GM21360 (cell line): ENCODE measurements at regions not wholly inside any gene's neighbourhood (a gene's known extent, or its start where the extent isn't known, plus 50 kb on each side); places are given as distances from the start of the nearest gene placed in this dataset.
"Not testable (repeated sequence)": the region's sequence is repeated elsewhere in the genome, so short reads cannot be mapped to it uniquely, and the experiment has no call there.

Source experiments
- ATAC-seq: cut with Tn5 transposase; IDR thresholded peaks from one replicate; pipeline ENCODE4 v1.9.1; 2021; ENCODE audit warnings: mild to moderate bottlenecking, moderate library complexity; ENCODE audit not compliant: unreplicated experiment

- no peak for ATAC-seq
Measured at GRCh38 chr16:76964464-76965154, 226.4 kb upstream of the MON1B start.

- no peak for ATAC-seq
Measured at GRCh38 chr16:76970087-76970744, 220.8 kb upstream of the MON1B start.

- no peak for ATAC-seq
Measured at GRCh38 chr16:76970745-76971099, 220.3 kb upstream of the MON1B start.

- ATAC-seq = peak; percentile 96
Measured at GRCh38 chr16:76976101-76976500, 214.9 kb upstream of the MON1B start.

- no peak for ATAC-seq
Measured at GRCh38 chr16:76976756-76977155, 214.2 kb upstream of the MON1B start.

GRCh38 chr16:76984196-76984595 is 206.8 kb upstream of the MON1B start:
- ATAC-seq = no peak

- no peak for ATAC-seq
Measured at GRCh38 chr16:76985392-76986045, 205.5 kb upstream of the MON1B start.

GRCh38 chr16:76988526-76988925 is 202.5 kb upstream of the MON1B start:
- no peak for ATAC-seq

- ATAC-seq = no peak
Measured at GRCh38 chr16:77002644-77003043, 188.3 kb upstream of the MON1B start.

- ATAC-seq = no peak
Measured at GRCh38 chr16:77009453-77009852, 181.5 kb upstream of the MON1B start.

GRCh38 chr16:77014441-77014840 is 176.5 kb upstream of the MON1B start:
- no peak for ATAC-seq

GRCh38 chr16:77030600-77030999 is 160.4 kb upstream of the MON1B start:
- no peak for ATAC-seq

- no peak for ATAC-seq
Measured at GRCh38 chr16:77033516-77033915, 157.5 kb upstream of the MON1B start.

GRCh38 chr16:77035361-77035760 is 155.6 kb upstream of the MON1B start:
- no peak for ATAC-seq

GRCh38 chr16:77037696-77038347 is 153.2 kb upstream of the MON1B start:
- no peak for ATAC-seq

GRCh38 chr16:77041468-77041867 is 149.5 kb upstream of the MON1B start:
- no peak for ATAC-seq

GRCh38 chr16:77043076-77043475 is 147.9 kb upstream of the MON1B start:
- ATAC-seq = no peak

GRCh38 chr16:77046206-77046605 is 144.8 kb upstream of the MON1B start:
- ATAC-seq = no peak

- no peak for ATAC-seq
Measured at GRCh38 chr16:77048085-77048484, 142.9 kb upstream of the MON1B start.

- no peak for ATAC-seq
Measured at GRCh38 chr16:77049577-77049976, 141.4 kb upstream of the MON1B start.

GRCh38 chr16:77056597-77056996 is 134.4 kb upstream of the MON1B start:
- not testable (repeated sequence) for ATAC-seq
